ENCODE measurements at regions not wholly inside any gene's neighbourhood (a gene's known extent, or its start where the extent isn't known, plus 50 kb on each side); places are given as distances from the start of the nearest gene placed in this dataset.

GRCh38 chr2:4085186-4085585, 381.8 kb downstream of the DCDC2C start:
- H3K79me2 ChIP-seq, result no peaks in the 10 kb centered on the region
- H3K36me3 ChIP-seq (ENCODE audit: control insufficient read depth, insufficient read depth, low read length), result no peaks in the 10 kb centered on the region
- no peak overlapping the region for H3K4me2 ChIP-seq (ENCODE audit: low read length)
- H3K4me3 ChIP-seq (ENCODE audit: low read depth, low read length), result no peak overlapping the region
- H2AFZ ChIP-seq, result no peak overlapping the region
- H3K9ac ChIP-seq, result no peak overlapping the region
- no peaks in the 10 kb centered on the region for H3K27me3 ChIP-seq (ENCODE audit: control insufficient read depth, insufficient read depth, low read length)
- H3K9me3 ChIP-seq (ENCODE audit: control insufficient read depth, low read length), result no peaks in the 10 kb centered on the region
- no peaks in the 10 kb centered on the region for H3K4me1 ChIP-seq
- no peak for TF ChIP-seq CTCF (IDR thresholded peaks at IDR 0.05)
- H3K27ac ChIP-seq, result no peak overlapping the region

- no peaks in the 10 kb centered on the region for H3K36me3 ChIP-seq (ENCODE audit: control insufficient read depth, insufficient read depth, low read length)
- no peak overlapping the region for H3K9ac ChIP-seq
- no peaks in the 10 kb centered on the region for H3K27me3 ChIP-seq (ENCODE audit: control insufficient read depth, insufficient read depth, low read length)
- H3K9me3 ChIP-seq (ENCODE audit: control insufficient read depth, low read length), result no peaks in the 10 kb centered on the region
- no peaks in the 10 kb centered on the region for H3K4me1 ChIP-seq
- H2AFZ ChIP-seq, result no peak overlapping the region
- no peak for TF ChIP-seq CTCF (IDR thresholded peaks at IDR 0.05)
- no peak overlapping the region for H3K4me3 ChIP-seq (ENCODE audit: low read depth, low read length)
- no peak overlapping the region for H3K27ac ChIP-seq
- no peaks in the 10 kb centered on the region for H3K79me2 ChIP-seq
- H3K4me2 ChIP-seq (ENCODE audit: low read length), result no peak overlapping the region
Observed at GRCh38 chr2:4090668-4091630, 387.6 kb downstream of the DCDC2C start.

- no peak for TF ChIP-seq CTCF (IDR thresholded peaks at IDR 0.05)
- H3K4me2 ChIP-seq (ENCODE audit: low read length), result no peak overlapping the region
- H3K27ac ChIP-seq, result no peak overlapping the region
- H3K27me3 ChIP-seq (ENCODE audit: control insufficient read depth, insufficient read depth, low read length), result no peaks in the 10 kb centered on the region
- H3K9ac ChIP-seq, result no peak overlapping the region
- no peak overlapping the region for H2AFZ ChIP-seq
- H3K4me3 ChIP-seq (ENCODE audit: low read depth, low read length), result no peak overlapping the region
- no peaks in the 10 kb centered on the region for H3K79me2 ChIP-seq
- no peaks in the 10 kb centered on the region for H3K9me3 ChIP-seq (ENCODE audit: control insufficient read depth, low read length)
- H3K4me1 ChIP-seq, result no peaks in the 10 kb centered on the region
- no peaks in the 10 kb centered on the region for H3K36me3 ChIP-seq (ENCODE audit: control insufficient read depth, insufficient read depth, low read length)
Observed at GRCh38 chr2:4091869-4092268, 388.5 kb downstream of the DCDC2C start.

- no peak overlapping the region for H2AFZ ChIP-seq
- H3K4me3 ChIP-seq (ENCODE audit: low read depth, low read length), result no peak overlapping the region
- no peak for TF ChIP-seq CTCF (IDR thresholded peaks at IDR 0.05)
- H3K4me2 ChIP-seq (ENCODE audit: low read length), result no peak overlapping the region
- no peak overlapping the region for H3K27ac ChIP-seq
- no peaks in the 10 kb centered on the region for H3K79me2 ChIP-seq
- H3K9me3 ChIP-seq (ENCODE audit: control insufficient read depth, low read length), result no peaks in the 10 kb centered on the region
- H3K4me1 ChIP-seq, result no peaks in the 10 kb centered on the region
- H3K36me3 ChIP-seq (ENCODE audit: control insufficient read depth, insufficient read depth, low read length), result no peaks in the 10 kb centered on the region
- no peaks in the 10 kb centered on the region for H3K27me3 ChIP-seq (ENCODE audit: control insufficient read depth, insufficient read depth, low read length)
- H3K9ac ChIP-seq, result no peak overlapping the region
Observed at GRCh38 chr2:4094743-4095142, 391.4 kb downstream of the DCDC2C start.

All from parathyroid adenoma (tissue), 2 donors.